ENCODE measurements at regions not wholly inside any gene's neighbourhood (a gene's known extent, or its start where the extent isn't known, plus 50 kb on each side); places are given as distances from the start of the nearest gene placed in this dataset.

DNA sequence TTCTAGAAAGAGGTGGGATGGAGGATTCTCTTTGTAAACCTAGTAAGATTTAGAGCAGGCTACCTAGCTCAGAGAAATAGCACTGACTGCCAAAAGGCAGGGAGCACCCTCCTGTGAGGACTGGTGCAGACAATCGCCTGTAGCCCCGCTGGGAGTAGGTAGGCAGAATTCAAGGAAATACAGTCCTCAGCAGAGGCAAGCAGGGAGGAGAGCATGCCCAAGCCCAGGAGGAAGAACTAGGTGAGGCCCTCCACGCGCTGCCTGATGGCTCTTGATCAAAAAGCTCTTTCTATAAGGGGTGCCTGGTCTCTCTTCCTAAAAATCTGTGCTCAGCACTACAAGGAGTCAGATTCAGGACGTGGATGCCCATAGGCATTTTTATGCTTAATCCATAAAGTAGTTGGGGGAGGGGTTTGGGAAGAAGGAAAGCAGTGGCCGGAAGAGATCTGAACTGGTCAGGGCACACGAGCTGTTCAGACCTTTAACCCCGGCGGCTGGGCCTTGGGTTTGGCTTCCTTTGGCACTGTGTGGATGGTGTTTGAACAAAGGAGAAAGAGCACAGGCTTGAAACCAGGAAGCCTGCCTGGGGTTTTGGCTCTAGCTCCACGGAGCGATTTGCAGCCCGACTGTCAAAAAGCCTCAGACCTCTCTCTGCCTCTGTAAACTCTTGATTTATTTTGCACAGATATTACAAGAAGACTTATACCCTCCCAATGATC, 320.6 kb downstream of the FOXO1 start:
- H3K4me1 ChIP-seq (ENCODE audit: insufficient read depth, insufficient read length): peaks cover 4% of the 10 kb centered on the region
- no peak overlapping the region for H3K9ac ChIP-seq (ENCODE audit: insufficient read length, low read depth)
- no peak for DNase-seq (ENCODE audit: low read depth, low spot score)
- TF ChIP-seq ZNF274 (IDR thresholded peaks at IDR 0.05; ENCODE audit: low read depth, low read length) (no peak), YY1 (IDR thresholded peaks at IDR 0.05; ENCODE audit: insufficient read depth, insufficient read length) (no peak), SUZ12 (IDR thresholded peaks at IDR 0.05; ENCODE audit: extremely low read depth, insufficient read depth, insufficient read length) (no peak)
- H3K4me3 ChIP-seq (ENCODE audit: insufficient read length, low read depth): no peak overlapping the region
- H3K27me3 ChIP-seq (ENCODE audit: insufficient read depth, insufficient read length): no peaks in the 10 kb centered on the region
- H3K9me3 ChIP-seq (ENCODE audit: insufficient read depth, low read length): 0 out of 2 replicates have a peak, but pooled peaks cover 9% of the 10 kb centered on the region
- H3K36me3 ChIP-seq (ENCODE audit: insufficient read depth, insufficient read length, low read length): no peaks in the 10 kb centered on the region

DNA sequence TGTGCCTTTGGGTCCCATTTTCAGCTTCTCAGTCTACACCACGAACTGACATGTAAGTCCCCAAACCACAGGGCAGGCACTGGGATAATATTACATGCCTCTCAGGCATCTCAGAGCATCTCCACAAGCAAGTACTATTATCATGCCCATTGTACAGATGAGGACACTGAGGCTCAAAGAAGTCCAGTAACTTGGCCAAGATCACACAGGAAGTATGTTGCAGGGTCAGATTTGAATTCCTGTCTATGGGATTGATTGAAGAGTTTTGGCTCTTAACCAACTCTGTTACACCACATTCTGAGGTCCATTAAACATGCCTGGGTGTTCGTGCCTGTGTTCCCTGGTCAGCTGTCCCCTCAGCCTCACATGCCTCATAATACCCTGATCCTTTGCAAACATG, 319.8 kb downstream of the FOXO1 start:
- Histone ChIP-seq H3K36me3 (ENCODE audit: insufficient read depth, insufficient read length, low read length) (no peaks in the 10 kb centered on the region), H3K9me3 (ENCODE audit: insufficient read depth, low read length) (0 out of 2 replicates have a peak, but pooled peaks cover 9% of the 10 kb centered on the region), H3K4me1 (ENCODE audit: insufficient read depth, insufficient read length) (peaks cover 4% of the 10 kb centered on the region), H3K9ac (ENCODE audit: insufficient read length, low read depth) (no peak overlapping the region), H3K27me3 (ENCODE audit: insufficient read depth, insufficient read length) (no peaks in the 10 kb centered on the region), H3K4me3 (ENCODE audit: insufficient read length, low read depth) (no peak overlapping the region)
- no peak for DNase-seq (ENCODE audit: low read depth, low spot score)
- TF ChIP-seq SUZ12 (IDR thresholded peaks at IDR 0.05; ENCODE audit: extremely low read depth, insufficient read depth, insufficient read length): no peak
- TF ChIP-seq ZNF274 (IDR thresholded peaks at IDR 0.05; ENCODE audit: low read depth, low read length): no peak

DNA sequence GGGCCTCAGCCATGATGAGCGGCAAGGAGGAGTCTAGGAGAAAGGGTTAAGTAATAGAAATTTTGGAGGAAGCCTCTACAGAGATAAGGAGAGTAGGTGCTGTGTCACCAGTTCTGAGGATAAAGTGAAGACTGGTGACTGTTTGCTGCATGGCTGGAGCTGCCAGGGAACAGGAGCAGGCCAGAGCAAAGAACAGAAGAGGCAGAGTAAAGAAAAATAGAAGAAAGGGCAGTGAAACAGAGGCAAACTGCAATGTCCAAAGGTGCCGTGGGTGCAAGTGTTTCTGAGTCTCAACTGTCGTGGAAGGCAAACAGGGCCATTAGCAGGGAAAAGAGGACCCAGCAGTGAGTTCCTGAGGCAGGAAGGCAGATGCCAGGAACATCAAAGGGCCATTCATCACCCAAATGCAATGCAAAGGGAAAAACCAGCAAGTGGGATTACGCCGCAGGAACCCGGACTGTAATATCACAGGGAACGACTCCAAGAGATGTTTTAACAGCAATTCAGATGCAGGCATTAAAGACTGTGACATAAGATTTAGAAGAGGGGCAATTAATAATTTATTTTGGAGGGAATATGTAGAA, 318.3 kb downstream of the FOXO1 start:
- Histone ChIP-seq H3K27me3 (ENCODE audit: insufficient read depth, insufficient read length) (no peaks in the 10 kb centered on the region), H3K4me1 (ENCODE audit: insufficient read depth, insufficient read length) (peaks cover 2% of the 10 kb centered on the region), H3K9me3 (ENCODE audit: insufficient read depth, low read length) (no peaks in the 10 kb centered on the region), H3K36me3 (ENCODE audit: insufficient read depth, insufficient read length, low read length) (no peaks in the 10 kb centered on the region), H3K4me3 (ENCODE audit: insufficient read length, low read depth) (no peak overlapping the region), H3K9ac (ENCODE audit: insufficient read length, low read depth) (no peak overlapping the region)
- TF ChIP-seq ZNF274 (IDR thresholded peaks at IDR 0.05; ENCODE audit: low read depth, low read length) (no peak), YY1 (IDR thresholded peaks at IDR 0.05; ENCODE audit: insufficient read depth, insufficient read length) (no peak), SUZ12 (IDR thresholded peaks at IDR 0.05; ENCODE audit: extremely low read depth, insufficient read depth, insufficient read length) (no peak)
- DNase-seq (ENCODE audit: low read depth, low spot score): no peak

DNA sequence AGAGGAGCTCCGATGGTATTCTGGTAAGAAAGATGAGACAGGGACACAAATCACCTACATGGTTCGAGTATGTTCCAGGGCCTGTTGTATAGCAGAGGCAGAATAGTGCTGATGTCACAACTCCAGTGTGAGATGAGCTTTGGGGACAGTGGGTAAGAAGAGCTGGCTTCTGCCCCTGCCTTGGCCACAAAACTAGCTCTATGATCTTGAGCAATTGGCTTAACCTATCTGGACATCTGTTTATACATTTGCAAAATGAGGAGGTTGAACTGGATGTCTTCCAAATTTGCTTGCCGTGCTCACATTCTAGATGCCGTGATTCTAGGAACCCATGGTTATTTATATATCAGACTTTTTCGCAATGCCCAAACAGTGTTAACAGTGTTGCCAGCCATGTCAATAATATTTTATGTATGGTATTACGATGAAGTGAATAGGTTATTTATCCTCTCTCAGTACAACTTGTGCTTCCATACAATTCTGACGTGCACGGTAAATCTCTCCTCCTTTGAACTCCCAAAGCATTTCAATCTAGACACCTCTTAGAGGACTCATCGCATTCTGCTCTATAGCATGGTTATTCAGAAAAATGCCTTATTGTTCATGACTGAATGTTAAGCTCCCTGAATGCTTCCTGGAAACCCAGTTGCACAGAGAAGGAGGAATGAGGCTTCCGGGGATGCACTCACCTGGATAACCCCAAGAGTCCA, 316.0 kb downstream of the FOXO1 start:
- peaks cover 2% of the 10 kb centered on the region for H3K4me1 ChIP-seq (ENCODE audit: insufficient read depth, insufficient read length)
- H3K9me3 ChIP-seq (ENCODE audit: insufficient read depth, low read length): no peaks in the 10 kb centered on the region
- DNase-seq (ENCODE audit: low read depth, low spot score): no peak
- TF ChIP-seq YY1 (IDR thresholded peaks at IDR 0.05; ENCODE audit: insufficient read depth, insufficient read length): no peak
- TF ChIP-seq ZNF274 (IDR thresholded peaks at IDR 0.05; ENCODE audit: low read depth, low read length): no peak
- no peak for TF ChIP-seq SUZ12 (IDR thresholded peaks at IDR 0.05; ENCODE audit: extremely low read depth, insufficient read depth, insufficient read length)
- no peak overlapping the region for H3K4me3 ChIP-seq (ENCODE audit: insufficient read length, low read depth)
- H3K27me3 ChIP-seq (ENCODE audit: insufficient read depth, insufficient read length): no peaks in the 10 kb centered on the region
- no peaks in the 10 kb centered on the region for H3K36me3 ChIP-seq (ENCODE audit: insufficient read depth, insufficient read length, low read length)
- H3K9ac ChIP-seq (ENCODE audit: insufficient read length, low read depth): no peak overlapping the region

DNA sequence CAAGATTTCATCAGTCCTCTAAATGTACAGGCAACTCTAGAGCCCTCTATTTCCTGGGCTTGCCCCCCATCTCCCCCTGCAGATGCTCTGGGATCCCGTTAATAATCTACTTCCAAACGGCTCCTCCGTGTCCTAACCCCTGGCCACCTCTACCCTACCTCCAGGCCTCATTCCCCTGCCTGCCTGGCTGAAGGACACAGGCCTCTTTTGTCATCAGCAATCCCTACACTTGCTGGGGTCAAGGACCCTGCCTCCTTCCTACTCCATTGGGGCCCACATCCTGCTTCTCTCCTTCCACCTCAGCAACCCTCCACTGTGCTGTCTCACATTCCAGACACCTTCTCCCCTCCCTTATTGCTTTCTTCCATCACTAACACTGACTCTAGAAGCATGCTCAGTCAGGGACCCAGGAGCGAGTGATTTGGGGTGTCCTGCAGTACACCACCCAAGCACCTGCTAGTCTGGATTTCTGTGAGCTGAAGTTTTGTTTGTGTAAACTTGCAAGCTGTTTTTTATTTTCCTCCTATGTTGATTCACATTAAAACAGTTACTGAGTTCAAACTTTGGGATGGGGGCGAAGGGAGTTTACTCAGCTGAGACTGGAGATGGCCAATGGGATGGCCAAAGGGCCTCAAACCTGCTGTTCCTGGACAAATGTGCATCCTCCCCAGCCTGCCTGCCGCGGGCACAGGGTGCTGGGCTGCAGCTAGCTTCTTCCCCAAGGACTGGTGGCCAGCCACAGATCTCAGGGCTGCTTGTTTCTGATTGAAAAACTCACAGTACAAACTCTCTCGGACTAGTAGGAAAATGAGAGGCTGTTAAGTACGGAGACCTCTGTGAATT, 314.7 kb downstream of the FOXO1 start:
- H3K9me3 ChIP-seq (ENCODE audit: insufficient read depth, low read length): no peaks in the 10 kb centered on the region
- H3K4me1 ChIP-seq (ENCODE audit: insufficient read depth, insufficient read length): peaks cover 2% of the 10 kb centered on the region
- no peaks in the 10 kb centered on the region for H3K36me3 ChIP-seq (ENCODE audit: insufficient read depth, insufficient read length, low read length)
- no peak for TF ChIP-seq SUZ12 (IDR thresholded peaks at IDR 0.05; ENCODE audit: extremely low read depth, insufficient read depth, insufficient read length)
- TF ChIP-seq YY1 (IDR thresholded peaks at IDR 0.05; ENCODE audit: insufficient read depth, insufficient read length): no peak
- H3K4me3 ChIP-seq (ENCODE audit: insufficient read length, low read depth): no peak overlapping the region
- DNase-seq (ENCODE audit: low read depth, low spot score): no peak
- H3K27me3 ChIP-seq (ENCODE audit: insufficient read depth, insufficient read length): no peaks in the 10 kb centered on the region
- H3K9ac ChIP-seq (ENCODE audit: insufficient read length, low read depth): no peak overlapping the region

DNA sequence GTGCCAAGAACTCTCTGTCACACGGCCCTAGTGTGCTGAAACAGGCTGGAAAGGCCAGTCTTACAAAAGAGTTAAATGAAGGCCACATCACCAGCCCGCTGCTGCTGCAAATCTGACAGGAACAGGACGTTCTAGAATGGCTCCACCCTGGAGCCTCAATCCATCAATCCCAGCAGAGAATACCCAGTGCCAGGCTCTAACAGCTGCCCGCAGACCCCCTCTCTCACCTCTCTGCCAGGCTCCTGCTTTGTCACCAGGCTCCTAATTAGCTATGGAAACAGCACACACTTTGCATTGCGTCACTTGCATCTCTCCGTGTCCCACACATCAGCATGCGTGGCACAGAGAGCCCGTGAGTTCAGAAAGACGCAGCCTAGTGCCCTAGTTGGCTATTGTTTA, 314.1 kb downstream of the FOXO1 start:
- H3K9ac ChIP-seq (ENCODE audit: insufficient read length, low read depth): no peak overlapping the region
- no peaks in the 10 kb centered on the region for H3K9me3 ChIP-seq (ENCODE audit: insufficient read depth, low read length)
- peaks cover 2% of the 10 kb centered on the region for H3K4me1 ChIP-seq (ENCODE audit: insufficient read depth, insufficient read length)
- H3K4me3 ChIP-seq (ENCODE audit: insufficient read length, low read depth): no peak overlapping the region
- no peak for DNase-seq (ENCODE audit: low read depth, low spot score)
- TF ChIP-seq ZNF274 (IDR thresholded peaks at IDR 0.05; ENCODE audit: low read depth, low read length) (no peak), YY1 (IDR thresholded peaks at IDR 0.05; ENCODE audit: insufficient read depth, insufficient read length) (no peak), SUZ12 (IDR thresholded peaks at IDR 0.05; ENCODE audit: extremely low read depth, insufficient read depth, insufficient read length) (no peak)
- no peaks in the 10 kb centered on the region for H3K27me3 ChIP-seq (ENCODE audit: insufficient read depth, insufficient read length)
- no peaks in the 10 kb centered on the region for H3K36me3 ChIP-seq (ENCODE audit: insufficient read depth, insufficient read length, low read length)
